ENCODE measurements at regions not wholly inside any gene's neighbourhood (a gene's known extent, or its start where the extent isn't known, plus 50 kb on each side); places are given as distances from the start of the nearest gene placed in this dataset.

GRCh38 chr14:61622051-61622450 lies 73.3 kb upstream of the HIF1A start:
- peaks cover 9% of the 10 kb centered on the region for H3K4me1 ChIP-seq (ENCODE audit: insufficient read depth, low read length)
- Mint-ChIP-seq H3K9me3 (ENCODE audit: unreplicated experiment) (no peaks in the 10 kb centered on the region), H3K27ac (ENCODE audit: unreplicated experiment) (no peak overlapping the region), H3K27me3 (ENCODE audit: low read depth, unreplicated experiment) (no peaks in the 10 kb centered on the region), H3K4me3 (ENCODE audit: unreplicated experiment) (no peak overlapping the region), H3K36me3 (ENCODE audit: low read depth, unreplicated experiment) (no peaks in the 10 kb centered on the region), H3K4me1 (ENCODE audit: low read depth, unreplicated experiment) (peaks cover 29% of the 10 kb centered on the region)
- H4K20me1 ChIP-seq (ENCODE audit: insufficient read depth, low read length) = no peaks in the 10 kb centered on the region
- no peaks in the 10 kb centered on the region for H3K27me3 ChIP-seq (ENCODE audit: insufficient read depth, low read length)
- H3K27ac ChIP-seq (ENCODE audit: low read depth, low read length) = no peak overlapping the region
- DNase-seq (ENCODE audit: low read depth) (no peak), FAIRE-seq (no peak)
- no peaks in the 10 kb centered on the region for H3K36me3 ChIP-seq (ENCODE audit: insufficient read depth, low read length)
- no peak overlapping the region for H3K4me3 ChIP-seq (ENCODE audit: insufficient read depth, low read depth, low read length)
- TF ChIP-seq, protein P1, sequence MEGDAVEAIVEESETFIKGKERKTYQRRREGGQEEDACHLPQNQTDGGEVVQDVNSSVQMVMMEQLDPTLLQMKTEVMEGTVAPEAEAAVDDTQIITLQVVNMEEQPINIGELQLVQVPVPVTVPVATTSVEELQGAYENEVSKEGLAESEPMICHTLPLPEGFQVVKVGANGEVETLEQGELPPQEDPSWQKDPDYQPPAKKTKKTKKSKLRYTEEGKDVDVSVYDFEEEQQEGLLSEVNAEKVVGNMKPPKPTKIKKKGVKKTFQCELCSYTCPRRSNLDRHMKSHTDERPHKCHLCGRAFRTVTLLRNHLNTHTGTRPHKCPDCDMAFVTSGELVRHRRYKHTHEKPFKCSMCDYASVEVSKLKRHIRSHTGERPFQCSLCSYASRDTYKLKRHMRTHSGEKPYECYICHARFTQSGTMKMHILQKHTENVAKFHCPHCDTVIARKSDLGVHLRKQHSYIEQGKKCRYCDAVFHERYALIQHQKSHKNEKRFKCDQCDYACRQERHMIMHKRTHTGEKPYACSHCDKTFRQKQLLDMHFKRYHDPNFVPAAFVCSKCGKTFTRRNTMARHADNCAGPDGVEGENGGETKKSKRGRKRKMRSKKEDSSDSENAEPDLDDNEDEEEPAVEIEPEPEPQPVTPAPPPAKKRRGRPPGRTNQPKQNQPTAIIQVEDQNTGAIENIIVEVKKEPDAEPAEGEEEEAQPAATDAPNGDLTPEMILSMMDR (IDR thresholded peaks at IDR 0.05; ENCODE audit: insufficient read depth, low read depth, low read length) = no peak
- no peak for TF ChIP-seq EZH2 (IDR thresholded peaks at IDR 0.05; ENCODE audit: insufficient read depth, low read length)
- H3K79me2 ChIP-seq (ENCODE audit: insufficient read depth, low read length) = no peaks in the 10 kb centered on the region
- H2AFZ ChIP-seq (ENCODE audit: low read depth, low read length) = no peak overlapping the region
- no peaks in the 10 kb centered on the region for H3K9me3 ChIP-seq (ENCODE audit: insufficient read depth, low read depth, low read length)
- H3K9ac ChIP-seq (ENCODE audit: low read length) = no peak overlapping the region
- H3K4me2 ChIP-seq (ENCODE audit: low read length) = no peak overlapping the region

DNA sequence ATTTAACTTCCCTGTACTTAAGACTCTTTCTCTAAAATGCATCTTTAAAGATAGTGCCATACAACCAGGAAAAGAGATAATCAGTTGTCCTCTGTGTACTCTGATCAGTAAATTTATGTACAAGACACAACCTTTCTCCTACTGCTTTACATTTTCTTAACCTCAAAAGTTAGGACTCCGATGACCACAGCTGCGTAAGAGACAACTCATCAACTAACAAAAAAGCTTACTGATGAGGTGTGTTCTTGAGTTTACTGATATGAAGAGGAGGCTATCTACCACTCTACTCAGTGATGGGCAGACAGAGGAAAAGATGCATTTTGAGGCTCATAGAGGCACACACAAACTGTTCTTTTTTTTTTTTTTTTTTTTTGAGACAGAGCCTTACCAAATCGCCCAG lies 71.4 kb upstream of the HIF1A start:
- H3K9ac ChIP-seq (ENCODE audit: low read length) = no peak overlapping the region
- H3K27me3 ChIP-seq (ENCODE audit: insufficient read depth, low read length) = no peaks in the 10 kb centered on the region
- no peaks in the 10 kb centered on the region for H4K20me1 ChIP-seq (ENCODE audit: insufficient read depth, low read length)
- Mint-ChIP-seq H3K4me1 (ENCODE audit: low read depth, unreplicated experiment) (peaks cover 36% of the 10 kb centered on the region), H3K27me3 (ENCODE audit: low read depth, unreplicated experiment) (no peaks in the 10 kb centered on the region), H3K36me3 (ENCODE audit: low read depth, unreplicated experiment) (no peaks in the 10 kb centered on the region), H3K4me3 (ENCODE audit: unreplicated experiment) (no peak overlapping the region), H3K9me3 (ENCODE audit: unreplicated experiment) (no peaks in the 10 kb centered on the region), H3K27ac (ENCODE audit: unreplicated experiment) (no peak overlapping the region)
- no peaks in the 10 kb centered on the region for H3K9me3 ChIP-seq (ENCODE audit: insufficient read depth, low read depth, low read length)
- H3K79me2 ChIP-seq (ENCODE audit: insufficient read depth, low read length) = no peaks in the 10 kb centered on the region
- H3K4me1 ChIP-seq (ENCODE audit: insufficient read depth, low read length) = peaks cover 9% of the 10 kb centered on the region
- no peak overlapping the region for H3K27ac ChIP-seq (ENCODE audit: low read depth, low read length)
- no peak overlapping the region for H2AFZ ChIP-seq (ENCODE audit: low read depth, low read length)
- no peak overlapping the region for H3K4me2 ChIP-seq (ENCODE audit: low read length)
- TF ChIP-seq EZH2 (IDR thresholded peaks at IDR 0.05; ENCODE audit: insufficient read depth, low read length) = no peak
- TF ChIP-seq, protein P1 (IDR thresholded peaks at IDR 0.05; ENCODE audit: insufficient read depth, low read depth, low read length) = no peak
- H3K4me3 ChIP-seq (ENCODE audit: insufficient read depth, low read depth, low read length) = no peak overlapping the region
- no peaks in the 10 kb centered on the region for H3K36me3 ChIP-seq (ENCODE audit: insufficient read depth, low read length)
- DNase-seq (ENCODE audit: low read depth) (no peak), FAIRE-seq (no peak)

GRCh38 chr14:61625165-61625564 lies 70.1 kb upstream of the HIF1A start:
- DNase-seq (ENCODE audit: low read depth) (peak; percentile 26), FAIRE-seq (no peak)
- Mint-ChIP-seq H3K27ac (ENCODE audit: unreplicated experiment) (peak overlapping the region; percentile 94), H3K4me3 (ENCODE audit: unreplicated experiment) (peak overlapping the region; percentile 10), H3K36me3 (ENCODE audit: low read depth, unreplicated experiment) (no peaks in the 10 kb centered on the region), H3K9me3 (ENCODE audit: unreplicated experiment) (no peaks in the 10 kb centered on the region), H3K4me1 (ENCODE audit: low read depth, unreplicated experiment) (peaks cover 33% of the 10 kb centered on the region), H3K27me3 (ENCODE audit: low read depth, unreplicated experiment) (no peaks in the 10 kb centered on the region)
- Histone ChIP-seq H3K36me3 (ENCODE audit: insufficient read depth, low read length) (no peaks in the 10 kb centered on the region), H3K4me2 (ENCODE audit: low read length) (no peak overlapping the region), H3K9me3 (ENCODE audit: insufficient read depth, low read depth, low read length) (no peaks in the 10 kb centered on the region), H3K4me3 (ENCODE audit: insufficient read depth, low read depth, low read length) (no peak overlapping the region), H3K27me3 (ENCODE audit: insufficient read depth, low read length) (no peaks in the 10 kb centered on the region), H2AFZ (ENCODE audit: low read depth, low read length) (no peak overlapping the region), H4K20me1 (ENCODE audit: insufficient read depth, low read length) (no peaks in the 10 kb centered on the region), H3K9ac (ENCODE audit: low read length) (no peak overlapping the region), H3K27ac (ENCODE audit: low read depth, low read length) (no peak overlapping the region), H3K79me2 (ENCODE audit: insufficient read depth, low read length) (no peaks in the 10 kb centered on the region), H3K4me1 (ENCODE audit: insufficient read depth, low read length) (peaks cover 8% of the 10 kb centered on the region)
- no peak for TF ChIP-seq EZH2 (IDR thresholded peaks at IDR 0.05; ENCODE audit: insufficient read depth, low read length)
- TF ChIP-seq, protein P1 (IDR thresholded peaks at IDR 0.05; ENCODE audit: insufficient read depth, low read depth, low read length) = no peak

All from astrocyte (in vitro differentiated cells and primary cell).